Mesodermal cell (in vitro differentiated cells): ENCODE measurements at regions not wholly inside any gene's neighbourhood (a gene's known extent, or its start where the extent isn't known, plus 50 kb on each side); places are given as distances from the start of the nearest gene placed in this dataset.

ENCODE experiments used
- H3K27ac ChIP-seq: 2 replicates; pipeline ENCODE4 v1.7.0; 2013; ENCODE audit warnings: mild to moderate bottlenecking, low read depth, low read length, moderate library complexity; ENCODE audit not compliant: severe bottlenecking
- H3K36me3 ChIP-seq: 2 replicates; pipeline ENCODE4 v1.7.1; 2013; ENCODE audit warnings: mild to moderate bottlenecking, low read length, moderate library complexity; ENCODE audit not compliant: control insufficient read depth, insufficient read depth
- H3K4me1 ChIP-seq: one replicate; pipeline ENCODE4 v1.7.1; 2013; ENCODE audit warnings: mild to moderate bottlenecking, low read length; ENCODE audit not compliant: insufficient read depth, control insufficient read depth, poor library complexity, severe bottlenecking
- H3K4me3 ChIP-seq: 2 replicates; pipeline ENCODE4 v1.7.0; 2013; ENCODE audit warnings: low read length, control low read depth, mild to moderate bottlenecking; ENCODE audit not compliant: insufficient read depth, poor library complexity, severe bottlenecking; ENCODE audit errors: extremely low read depth
- H3K9me3 ChIP-seq: 2 replicates; pipeline ENCODE4 v1.7.1; 2013; ENCODE audit warnings: mild to moderate bottlenecking, low read length, moderate library complexity; ENCODE audit not compliant: control insufficient read depth
- WGBS, 2 experiments: methylation state at CpG; one replicate each; pipeline ENCODE4 v1.1.5; 2013; ENCODE audit warnings: missing lambda C conversion rate in 2 of 2; ENCODE audit not compliant: insufficient coverage in 2 of 2; 5-methylcytosine and 5-hydroxymethylcytosine counted together

- no peak overlapping the region for H3K4me3 ChIP-seq
- no peaks in the 10 kb centered on the region for H3K4me1 ChIP-seq
- 52 to 72% methylated on average over 3 of the region's 3 CpGs for WGBS, 2 experiments
- H3K9me3 ChIP-seq: no peaks in the 10 kb centered on the region
- no peak overlapping the region for H3K27ac ChIP-seq
- no peaks in the 10 kb centered on the region for H3K36me3 ChIP-seq
Observed at GRCh38 chr4:154086247-154086646, 297.4 kb upstream of the SFRP2 start.

GRCh38 chr4:154084864-154085263 lies 296.0 kb upstream of the SFRP2 start:
- no peak overlapping the region for H3K27ac ChIP-seq
- 100% methylated on average over 1 of the region's 1 CpG; no CpG with 5 or more reads in 1 of the 2 experiments for WGBS, 2 experiments

GRCh38 chr4:154082760-154083535 lies 294.1 kb upstream of the SFRP2 start:
- Histone ChIP-seq H3K36me3 (no peaks in the 10 kb centered on the region), H3K4me3 (no peak overlapping the region), H3K9me3 (no peaks in the 10 kb centered on the region), H3K27ac (no peak overlapping the region), H3K4me1 (no peaks in the 10 kb centered on the region)
- WGBS, 2 experiments: 82 to 89% methylated on average over 4 of the region's 5 CpGs

More at GRCh38 chr4:154084864-154085263, 296.0 kb upstream of the SFRP2 start:
- H3K4me3 ChIP-seq: no peak overlapping the region
- no peaks in the 10 kb centered on the region for H3K9me3 ChIP-seq
- H3K4me1 ChIP-seq: no peaks in the 10 kb centered on the region
- H3K36me3 ChIP-seq: no peaks in the 10 kb centered on the region

- Histone ChIP-seq H3K4me1 (no peaks in the 10 kb centered on the region), H3K36me3 (no peaks in the 10 kb centered on the region), H3K4me3 (no peak overlapping the region), H3K27ac (no peak overlapping the region), H3K9me3 (no peaks in the 10 kb centered on the region)
- WGBS, 2 experiments: no CpG with 5 or more reads among the region's 2 CpGs
Observed at GRCh38 chr4:154081391-154081790, 292.5 kb upstream of the SFRP2 start.

GRCh38 chr4:154078504-154079350 lies 289.8 kb upstream of the SFRP2 start:
- 97% methylated on average over 3 to 5 of the region's 8 CpGs for WGBS, 2 experiments
- H3K4me3 ChIP-seq: no peak overlapping the region
- H3K36me3 ChIP-seq: no peaks in the 10 kb centered on the region
- no peaks in the 10 kb centered on the region for H3K4me1 ChIP-seq
- H3K27ac ChIP-seq: no peak overlapping the region
- no peaks in the 10 kb centered on the region for H3K9me3 ChIP-seq

- no peak overlapping the region for H3K4me3 ChIP-seq
- H3K36me3 ChIP-seq: no peaks in the 10 kb centered on the region
- WGBS, 2 experiments: 75 to 78% methylated on average over 1 to 2 of the region's 4 CpGs
- no peaks in the 10 kb centered on the region for H3K4me1 ChIP-seq
- H3K9me3 ChIP-seq: no peaks in the 10 kb centered on the region
- no peak overlapping the region for H3K27ac ChIP-seq
Observed at GRCh38 chr4:154076921-154077320, 288.0 kb upstream of the SFRP2 start.

GRCh38 chr4:154073107-154073822 lies 284.4 kb upstream of the SFRP2 start:
- 93% methylated on average over 2 of the region's 4 CpGs; no CpG with 5 or more reads in 1 of the 2 experiments for WGBS, 2 experiments
- Histone ChIP-seq H3K4me1 (no peaks in the 10 kb centered on the region), H3K4me3 (no peak overlapping the region), H3K36me3 (no peaks in the 10 kb centered on the region), H3K27ac (no peak overlapping the region), H3K9me3 (no peaks in the 10 kb centered on the region)

GRCh38 chr4:154067786-154068185 lies 278.9 kb upstream of the SFRP2 start:
- Histone ChIP-seq H3K27ac (no peak overlapping the region), H3K4me3 (no peak overlapping the region), H3K4me1 (no peaks in the 10 kb centered on the region), H3K9me3 (peaks cover 16% of the 10 kb centered on the region), H3K36me3 (no peaks in the 10 kb centered on the region)

GRCh38 chr4:154065368-154065767 lies 276.5 kb upstream of the SFRP2 start:
- no peak overlapping the region for H3K27ac ChIP-seq
- no peaks in the 10 kb centered on the region for H3K36me3 ChIP-seq
- no peaks in the 10 kb centered on the region for H3K4me1 ChIP-seq
- H3K9me3 ChIP-seq: peaks cover 16% of the 10 kb centered on the region
- no peak overlapping the region for H3K4me3 ChIP-seq

- no CpG with 5 or more reads among the region's 1 CpG for WGBS, 2 experiments
- H3K9me3 ChIP-seq: peaks cover 16% of the 10 kb centered on the region
- no peak overlapping the region for H3K4me3 ChIP-seq
- no peak overlapping the region for H3K27ac ChIP-seq
- H3K4me1 ChIP-seq: no peaks in the 10 kb centered on the region
- H3K36me3 ChIP-seq: no peaks in the 10 kb centered on the region
Observed at GRCh38 chr4:154064244-154064643, 275.4 kb upstream of the SFRP2 start.
